CD14-positive monocyte (primary cell): ENCODE measurements at regions not wholly inside any gene's neighbourhood (a gene's known extent, or its start where the extent isn't known, plus 50 kb on each side); places are given as distances from the start of the nearest gene placed in this dataset.

Source experiments
- DNase-seq, 3 donors: peaks; one replicate each; pipeline ENCODE4 v3.0.0-alpha.2; 2011 to 2022
- H2AFZ ChIP-seq: 2 replicates; pipeline ENCODE4 v1.6.0; 2012; ENCODE audit warnings: mild to moderate bottlenecking, low read depth, low read length, inconsistent platforms; ENCODE audit not compliant: insufficient read depth, poor library complexity, severe bottlenecking
- H3K27ac ChIP-seq, 2 donors: 1 replicate in 1 of 2; 2 replicates in 1 of 2; pipeline ENCODE4 v1.5.1; 2012 to 2013; ENCODE audit warnings: low read length in 2 of 2, control low read depth in 1 of 2, inconsistent platforms in 1 of 2, low read depth in 1 of 2, mild to moderate bottlenecking in 1 of 2
- H3K27me3 ChIP-seq, 2 donors: one replicate each; pipeline versions ENCODE4 v1.6.0 to v1.6.1; 2011 to 2013; ENCODE audit warnings: low read length in 2 of 2; ENCODE audit not compliant: control insufficient read depth in 2 of 2, insufficient read depth in 2 of 2
- H3K36me3 ChIP-seq, 2 donors: replicated peaks in 1 of 2; 1 replicate in 1 of 2; 2 replicates in 1 of 2; pipeline versions ENCODE4 v1.5.1 to v1.6.1; 2012 to 2013; ENCODE audit warnings: low read length in 2 of 2, control low read depth in 1 of 2, inconsistent platforms in 1 of 2, mild to moderate bottlenecking in 1 of 2; ENCODE audit not compliant: insufficient read depth in 2 of 2, control insufficient read depth in 1 of 2
- H3K4me1 ChIP-seq, 2 donors: 1 replicate in 1 of 2; 2 replicates in 1 of 2; pipeline versions ENCODE4 v1.5.1 to v1.6.1; 2012 to 2013; ENCODE audit warnings: low read length in 2 of 2, control low read depth in 1 of 2, inconsistent platforms in 1 of 2, mild to moderate bottlenecking in 1 of 2, moderate library complexity in 1 of 2; ENCODE audit not compliant: insufficient read depth in 2 of 2, control insufficient read depth in 1 of 2
- H3K4me2 ChIP-seq: replicated peaks from 2 replicates; pipeline ENCODE3; 2012; ENCODE audit warnings: low read length, moderate library complexity, mild to moderate bottlenecking; ENCODE audit not compliant: poor library complexity, severe bottlenecking; ENCODE audit errors: extremely low read depth
- H3K4me3 ChIP-seq, 3 experiments: fragments of 200-600 bp in 1 of 3; sonication (generic) in 1 of 3; replicated peaks in 1 of 3; 1 replicate in 2 of 3; 2 replicates in 1 of 3; pipeline ENCODE4 v1.5.1; 2011 to 2013; ENCODE audit warnings: low read length in 3 of 3, mild to moderate bottlenecking in 3 of 3, control low read depth in 2 of 3, low read depth in 2 of 3, inconsistent platforms in 1 of 3, moderate library complexity in 1 of 3
- H3K79me2 ChIP-seq: 2 replicates; pipeline ENCODE4 v1.6.0; 2012; ENCODE audit warnings: mild to moderate bottlenecking, control low read depth, inconsistent platforms, low read length, moderate library complexity; ENCODE audit not compliant: insufficient read depth
- H3K9ac ChIP-seq: 2 replicates; pipeline ENCODE4 v1.6.0; 2017; ENCODE audit warnings: low read length, mild to moderate bottlenecking; ENCODE audit not compliant: insufficient read depth, poor library complexity, severe bottlenecking
- H3K9me3 ChIP-seq, 2 donors: replicated peaks in 1 of 2; 1 replicate in 1 of 2; 2 replicates in 1 of 2; pipeline versions ENCODE4 v1.5.1 to v1.6.1; 2012 to 2013; ENCODE audit warnings: low read length in 2 of 2, control low read depth in 1 of 2; ENCODE audit not compliant: control insufficient read depth in 1 of 2, insufficient read depth in 1 of 2
- H4K20me1 ChIP-seq: 2 replicates; pipeline ENCODE4 v1.6.0; 2012; ENCODE audit warnings: mild to moderate bottlenecking, low read length, control low read depth, moderate library complexity; ENCODE audit not compliant: insufficient read depth
- H3K27ac Mint-ChIP-seq, 7 donors: one replicate each; pipeline ENCODE4 v1.8.0; 2020; ENCODE audit warnings: mild to moderate bottlenecking in 7 of 7, mixed read lengths in 7 of 7, moderate library complexity in 6 of 7, inconsistent platforms in 2 of 7
- H3K27me3 Mint-ChIP-seq, 3 donors: one replicate each; pipeline ENCODE4 v1.8.0; 2021 to 2022; ENCODE audit warnings: low read depth in 3 of 3, mild to moderate bottlenecking in 3 of 3, mixed read lengths in 3 of 3, moderate library complexity in 3 of 3, inconsistent platforms in 1 of 3
- H3K36me3 Mint-ChIP-seq, 2 donors: one replicate each; pipeline ENCODE4 v1.8.0; 2020; ENCODE audit warnings: mixed read lengths in 2 of 2, inconsistent platforms in 1 of 2, mild to moderate bottlenecking in 1 of 2
- H3K4me1 Mint-ChIP-seq: one replicate; pipeline ENCODE4 v1.8.0; 2020; ENCODE audit warnings: mild to moderate bottlenecking, mixed read lengths
- H3K4me3 Mint-ChIP-seq, 2 donors: one replicate each; pipeline ENCODE4 v1.8.0; 2020; ENCODE audit warnings: mild to moderate bottlenecking in 2 of 2, mixed read lengths in 2 of 2, moderate library complexity in 1 of 2
- H3K9me3 Mint-ChIP-seq, 7 donors: one replicate each; pipeline ENCODE4 v1.8.0; 2020 to 2022; ENCODE audit warnings: mixed read lengths in 7 of 7, mild to moderate bottlenecking in 6 of 7, moderate library complexity in 6 of 7, inconsistent platforms in 2 of 7
- WGBS: methylation state at CpG from one replicate; pipeline ENCODE4 v1.1.5; 2013; ENCODE audit warnings: missing lambda C conversion rate; ENCODE audit not compliant: insufficient coverage; 5-methylcytosine and 5-hydroxymethylcytosine counted together
- intact Hi-C, 2 donors: fragments of 100-400 bp; cut with micrococcal nuclease; formaldehyde crosslinking; loops; one replicate each; pipeline versions ENCODE4 v1.15.0 to v1.15.1; 2023
- TF ChIP-seq, protein P1 (sequence below): fragments of 200-600 bp; IDR thresholded peaks from one replicate; pipeline ENCODE4 v1.8.0; 2022; ENCODE audit warnings: antibody characterized with exemption, mild to moderate bottlenecking

DNA sequence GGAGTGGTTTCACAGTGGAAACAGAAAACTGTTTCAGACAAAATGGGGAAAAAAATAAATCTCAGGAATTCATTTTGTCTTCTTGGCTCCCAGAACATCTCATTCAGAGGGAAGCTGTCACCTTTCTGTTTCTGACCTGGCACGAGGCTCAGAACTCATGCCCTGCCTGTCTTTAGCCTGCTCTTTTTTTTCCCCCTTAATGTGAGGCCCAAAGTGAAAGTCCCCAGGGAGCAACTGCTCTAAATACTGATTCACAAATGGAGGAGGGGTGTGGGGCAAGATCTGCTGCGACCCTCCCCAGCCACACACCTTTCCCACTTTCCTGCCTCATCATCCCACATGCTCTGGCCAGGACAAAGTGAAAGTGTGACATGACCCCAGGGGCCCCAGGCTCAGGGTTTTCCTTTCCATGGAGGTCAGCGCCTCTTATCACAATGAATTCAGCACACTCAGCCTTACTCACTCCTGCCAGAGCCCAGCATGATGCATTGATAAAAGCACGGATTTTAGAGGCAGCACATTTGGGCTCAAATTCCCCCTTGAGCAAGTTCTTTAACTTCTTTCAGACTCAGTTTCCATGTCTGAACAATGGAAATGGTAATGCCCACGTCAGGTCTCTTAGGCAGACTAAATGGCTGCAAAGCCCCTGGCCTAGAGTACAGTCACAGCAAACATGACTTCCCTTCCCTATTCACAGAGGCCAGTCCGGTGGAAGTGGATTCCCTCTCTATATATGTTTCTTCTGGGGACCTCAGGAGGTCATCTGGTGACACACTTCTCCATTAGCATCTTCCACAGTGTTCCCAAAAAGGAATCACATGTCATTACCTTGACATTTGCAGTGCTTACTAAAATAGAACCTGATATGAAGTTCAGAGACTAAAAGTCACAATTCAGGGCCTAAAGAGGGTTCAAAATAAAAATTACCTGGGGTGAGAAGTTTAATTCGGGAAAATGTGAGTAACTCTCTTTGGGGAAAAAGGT is 55.3 kb upstream of the TMEM163 start:
- Histone ChIP-seq H2AFZ (no peak overlapping the region), H3K27ac (no peak overlapping the region), H3K9me3 (no peaks in the 10 kb centered on the region), H3K79me2 (no peaks in the 10 kb centered on the region), H3K4me1 (no peaks in the 10 kb centered on the region), H3K4me3 (no peak overlapping the region), H3K9ac (no peak overlapping the region), H3K4me2 (no peak overlapping the region), H3K36me3 (no peaks in the 10 kb centered on the region), H4K20me1 (no peaks in the 10 kb centered on the region), H3K27me3 (no peaks in the 10 kb centered on the region)
- Mint-ChIP-seq H3K9me3 (peaks cover 0 to 2% (median 0%) of the 10 kb centered on the region in 7 donors), H3K4me3 (no peak overlapping the region), H3K27me3 (peaks cover 2 to 6% (median 6%) of the 10 kb centered on the region in 3 donors), H3K36me3 (no peaks in the 10 kb centered on the region), H3K27ac (no peak overlapping the region), H3K4me1 (no peaks in the 10 kb centered on the region)
- TF ChIP-seq, protein P1, sequence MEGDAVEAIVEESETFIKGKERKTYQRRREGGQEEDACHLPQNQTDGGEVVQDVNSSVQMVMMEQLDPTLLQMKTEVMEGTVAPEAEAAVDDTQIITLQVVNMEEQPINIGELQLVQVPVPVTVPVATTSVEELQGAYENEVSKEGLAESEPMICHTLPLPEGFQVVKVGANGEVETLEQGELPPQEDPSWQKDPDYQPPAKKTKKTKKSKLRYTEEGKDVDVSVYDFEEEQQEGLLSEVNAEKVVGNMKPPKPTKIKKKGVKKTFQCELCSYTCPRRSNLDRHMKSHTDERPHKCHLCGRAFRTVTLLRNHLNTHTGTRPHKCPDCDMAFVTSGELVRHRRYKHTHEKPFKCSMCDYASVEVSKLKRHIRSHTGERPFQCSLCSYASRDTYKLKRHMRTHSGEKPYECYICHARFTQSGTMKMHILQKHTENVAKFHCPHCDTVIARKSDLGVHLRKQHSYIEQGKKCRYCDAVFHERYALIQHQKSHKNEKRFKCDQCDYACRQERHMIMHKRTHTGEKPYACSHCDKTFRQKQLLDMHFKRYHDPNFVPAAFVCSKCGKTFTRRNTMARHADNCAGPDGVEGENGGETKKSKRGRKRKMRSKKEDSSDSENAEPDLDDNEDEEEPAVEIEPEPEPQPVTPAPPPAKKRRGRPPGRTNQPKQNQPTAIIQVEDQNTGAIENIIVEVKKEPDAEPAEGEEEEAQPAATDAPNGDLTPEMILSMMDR: no peak
- intact Hi-C loops: loop anchor here (5.0 to 10.0 kb wide), 2 partner anchors 49 to 57 kb away; partner anchors contain the start of gene TMEM163 (in 1 of the 2)
- DNase-seq: no peak
- 91% methylated on average over 4 of the region's 7 CpGs for WGBS

DNA sequence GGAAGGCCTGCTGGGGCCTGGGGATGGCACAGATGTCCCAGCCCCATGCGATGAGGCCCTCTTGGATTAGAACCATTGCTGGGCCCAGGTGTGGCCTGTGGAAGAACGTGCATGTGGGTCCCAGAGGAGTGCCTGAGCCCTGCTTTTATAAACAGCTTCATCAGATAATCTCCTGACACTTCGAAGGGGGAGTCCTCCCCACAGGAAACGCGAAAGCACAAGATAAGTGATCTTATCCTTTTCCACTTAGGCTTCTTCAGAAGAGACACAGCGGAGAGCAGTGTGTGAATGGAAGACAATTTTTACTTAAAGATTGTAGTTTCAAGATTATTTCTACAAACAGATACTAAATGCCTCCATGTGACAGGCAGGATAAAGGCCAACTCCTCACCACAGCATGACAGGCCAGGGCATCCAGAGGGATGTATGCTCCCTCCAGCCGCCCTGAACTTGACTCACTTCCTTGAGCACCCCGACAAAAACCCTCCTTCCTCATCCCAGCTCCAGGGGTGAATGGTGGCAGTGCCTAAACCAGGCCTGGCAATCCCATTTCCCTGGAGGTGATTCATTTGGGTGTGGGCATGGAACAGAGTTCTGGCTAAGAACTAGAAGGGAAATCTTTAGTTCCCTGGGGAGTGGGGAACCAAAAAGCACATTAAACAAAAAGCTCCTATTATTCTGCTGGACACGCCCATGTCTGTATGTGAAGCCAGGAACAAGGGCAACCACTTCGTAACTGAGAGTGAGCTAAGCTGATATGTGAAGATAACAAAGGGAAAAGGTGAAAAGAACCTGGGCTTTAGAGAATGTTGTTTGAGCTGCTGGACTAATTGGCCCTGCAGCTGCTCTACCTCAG is 56.2 kb upstream of the TMEM163 start:
- H3K27ac Mint-ChIP-seq: no peak overlapping the region
- WGBS: 100% methylated on average over 1 of the region's 10 CpGs

More for the DNA sequence above, 56.2 kb upstream of the TMEM163 start:
- Histone ChIP-seq H3K36me3 (no peaks in the 10 kb centered on the region), H3K4me1 (no peaks in the 10 kb centered on the region), H3K4me3 (no peak overlapping the region), H3K9ac (no peak overlapping the region), H3K27me3 (no peaks in the 10 kb centered on the region), H3K79me2 (no peaks in the 10 kb centered on the region), H3K9me3 (no peaks in the 10 kb centered on the region), H2AFZ (no peak overlapping the region), H4K20me1 (no peaks in the 10 kb centered on the region), H3K27ac (no peak overlapping the region), H3K4me2 (no peak overlapping the region)
- intact Hi-C loops: loop anchor here (5.0 to 10.0 kb wide), 2 partner anchors 50 to 58 kb away; partner anchors contain the start of gene TMEM163 (in 1 of the 2)
- Mint-ChIP-seq H3K4me3 (no peak overlapping the region), H3K27me3 (peaks cover 2 to 6% (median 6%) of the 10 kb centered on the region in 3 donors), H3K36me3 (no peaks in the 10 kb centered on the region), H3K4me1 (no peaks in the 10 kb centered on the region), H3K9me3 (peaks cover 0 to 2% (median 0%) of the 10 kb centered on the region in 7 donors)
- TF ChIP-seq, protein P1: no peak
- no peak for DNase-seq
